Esophagus squamous epithelium (tissue), 5 donors: ENCODE measurements at regions not wholly inside any gene's neighbourhood (a gene's known extent, or its start where the extent isn't known, plus 50 kb on each side); places are given as distances from the start of the nearest gene placed in this dataset.
A peak's percentile ranks its signal among the peaks of the same experiment; 100 is the strongest.

Experiments used
- DNase-seq: peaks from one replicate; lab custom pipeline; 2025; lab: John Stamatoyannopoulos, UW
- H3K27ac ChIP-seq, 4 donors: fragments of 200-600 bp; sonication (generic); one replicate each; pipeline ENCODE4 v1.5.1; 2016 to 2019; ENCODE audit warnings: mild to moderate bottlenecking in 1 of 4
- H3K27me3 ChIP-seq, 4 donors: fragments of 200-600 bp; sonication (generic); 1 replicate in 3 of 4; 2 replicates in 1 of 4; pipeline versions ENCODE4 v1.5.1 to v1.6.0; 2017 to 2021; ENCODE audit warnings: antibody characterized with exemption in 1 of 4
- H3K36me3 ChIP-seq, 3 donors: fragments of 200-600 bp; sonication (generic); one replicate each; pipeline ENCODE4 v1.5.1; 2016 to 2019
- H3K4me1 ChIP-seq, 3 donors: fragments of 200-600 bp; sonication (generic); one replicate each; pipeline ENCODE4 v1.5.1; 2017 to 2019
- H3K4me3 ChIP-seq, 4 donors: fragments of 200-600 bp; sonication (generic); 1 replicate in 3 of 4; 2 replicates in 1 of 4; pipeline ENCODE4 v1.5.1; 2016 to 2019; ENCODE audit warnings: mild to moderate bottlenecking in 2 of 4, moderate library complexity in 1 of 4
- H3K9me3 ChIP-seq, 3 donors: fragments of 200-600 bp; sonication (generic); one replicate each; pipeline ENCODE4 v1.5.1; 2016 to 2019
- POLR2A ChIP-seq, 4 donors: fragments of 450-650 bp; IDR thresholded peaks; one replicate each; pipeline ENCODE4 v1.6.1; 2017; ENCODE audit warnings: antibody characterized with exemption in 4 of 4, mild to moderate bottlenecking in 4 of 4, moderate library complexity in 3 of 4
- WGBS, 2 donors: methylation state at CpG; one replicate each; pipeline ENCODE4 v1.1.5; 2018; 5-methylcytosine and 5-hydroxymethylcytosine counted together
- intact Hi-C: fragments of 100-400 bp; cut with DNase I; formaldehyde crosslinking; loops from one replicate; pipeline ENCODE4 v1.15.0; 2022
- TF ChIP-seq, protein P1 (sequence below), 6 experiments: fragments of 450-650 bp in 4 of 6; fragments of 200-600 bp in 2 of 6; sonication (generic) in 2 of 6; IDR thresholded peaks; one replicate each; pipeline ENCODE4 v1.5.1; 2016 to 2019; ENCODE audit warnings: antibody characterized with exemption in 6 of 6, mild to moderate bottlenecking in 4 of 6, moderate library complexity in 4 of 6
- donor health status: DM: yes; HTN: yes; CAD: no.

DNA sequence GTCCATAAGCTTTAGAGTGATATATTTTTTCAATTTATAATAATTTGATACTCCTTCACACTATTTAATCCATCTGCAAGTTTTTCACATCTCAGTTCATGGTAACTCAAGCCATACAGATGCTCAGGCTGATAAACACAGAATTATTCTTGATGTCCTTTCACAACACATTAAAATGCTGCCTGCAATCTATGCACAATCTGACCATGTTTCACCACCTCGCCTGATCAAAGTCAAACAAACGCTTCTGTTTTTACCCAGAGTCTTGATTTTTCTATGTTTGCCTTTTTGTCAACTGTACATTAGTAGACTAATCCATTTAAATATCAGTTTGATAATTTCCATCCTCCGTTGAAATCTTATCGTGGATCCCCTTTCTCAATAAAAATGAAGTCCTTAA lies 833.8 kb upstream of the KCND2 start:
- no peaks in the 10 kb centered on the region for H3K4me1 ChIP-seq
- H3K36me3 ChIP-seq = no peaks in the 10 kb centered on the region
- H3K27me3 ChIP-seq = no peaks in the 10 kb centered on the region
- no peak for DNase-seq
- no peak overlapping the region for H3K27ac ChIP-seq
- intact Hi-C loops = no loop called here
- WGBS, 2 donors = 66 to 80% methylated on average over 4 of the region's 4 CpGs
- no peaks in the 10 kb centered on the region for H3K9me3 ChIP-seq
- H3K4me3 ChIP-seq = no peak overlapping the region
- TF ChIP-seq, protein P1, sequence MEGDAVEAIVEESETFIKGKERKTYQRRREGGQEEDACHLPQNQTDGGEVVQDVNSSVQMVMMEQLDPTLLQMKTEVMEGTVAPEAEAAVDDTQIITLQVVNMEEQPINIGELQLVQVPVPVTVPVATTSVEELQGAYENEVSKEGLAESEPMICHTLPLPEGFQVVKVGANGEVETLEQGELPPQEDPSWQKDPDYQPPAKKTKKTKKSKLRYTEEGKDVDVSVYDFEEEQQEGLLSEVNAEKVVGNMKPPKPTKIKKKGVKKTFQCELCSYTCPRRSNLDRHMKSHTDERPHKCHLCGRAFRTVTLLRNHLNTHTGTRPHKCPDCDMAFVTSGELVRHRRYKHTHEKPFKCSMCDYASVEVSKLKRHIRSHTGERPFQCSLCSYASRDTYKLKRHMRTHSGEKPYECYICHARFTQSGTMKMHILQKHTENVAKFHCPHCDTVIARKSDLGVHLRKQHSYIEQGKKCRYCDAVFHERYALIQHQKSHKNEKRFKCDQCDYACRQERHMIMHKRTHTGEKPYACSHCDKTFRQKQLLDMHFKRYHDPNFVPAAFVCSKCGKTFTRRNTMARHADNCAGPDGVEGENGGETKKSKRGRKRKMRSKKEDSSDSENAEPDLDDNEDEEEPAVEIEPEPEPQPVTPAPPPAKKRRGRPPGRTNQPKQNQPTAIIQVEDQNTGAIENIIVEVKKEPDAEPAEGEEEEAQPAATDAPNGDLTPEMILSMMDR (IDR thresholded peaks at IDR 0.05) = no peak
- TF ChIP-seq POLR2A (IDR thresholded peaks at IDR 0.05) = no peak

DNA sequence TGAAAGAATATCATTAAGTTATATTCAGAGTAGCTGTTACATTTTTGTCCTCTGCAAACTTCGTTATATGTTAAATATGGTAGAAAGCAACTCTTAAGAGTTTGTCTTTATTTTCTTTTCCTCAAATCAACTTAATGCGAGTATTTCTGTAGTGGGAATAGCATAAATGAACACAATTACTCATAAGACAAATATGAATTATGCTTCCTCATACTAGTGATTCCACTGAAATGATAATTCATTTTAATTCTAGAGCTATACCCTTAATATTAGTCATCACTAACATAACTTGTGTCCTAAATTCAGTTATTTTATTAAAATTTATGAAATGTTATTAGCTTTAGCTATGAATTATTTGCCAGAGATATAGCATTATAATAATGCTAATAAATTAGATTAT lies 820.6 kb upstream of the KCND2 start:
- intact Hi-C loops = no loop called here
- 50 to 71% methylated on average over 2 of the region's 2 CpGs for WGBS, 2 donors
- Histone ChIP-seq H3K36me3 (no peaks in the 10 kb centered on the region), H3K4me1 (no peaks in the 10 kb centered on the region), H3K27me3 (no peaks in the 10 kb centered on the region), H3K4me3 (no peak overlapping the region), H3K9me3 (no peaks in the 10 kb centered on the region), H3K27ac (no peak overlapping the region)
- TF ChIP-seq, protein P1 (IDR thresholded peaks at IDR 0.05) = no peak
- no peak for TF ChIP-seq POLR2A (IDR thresholded peaks at IDR 0.05)
- DNase-seq = no peak

DNA sequence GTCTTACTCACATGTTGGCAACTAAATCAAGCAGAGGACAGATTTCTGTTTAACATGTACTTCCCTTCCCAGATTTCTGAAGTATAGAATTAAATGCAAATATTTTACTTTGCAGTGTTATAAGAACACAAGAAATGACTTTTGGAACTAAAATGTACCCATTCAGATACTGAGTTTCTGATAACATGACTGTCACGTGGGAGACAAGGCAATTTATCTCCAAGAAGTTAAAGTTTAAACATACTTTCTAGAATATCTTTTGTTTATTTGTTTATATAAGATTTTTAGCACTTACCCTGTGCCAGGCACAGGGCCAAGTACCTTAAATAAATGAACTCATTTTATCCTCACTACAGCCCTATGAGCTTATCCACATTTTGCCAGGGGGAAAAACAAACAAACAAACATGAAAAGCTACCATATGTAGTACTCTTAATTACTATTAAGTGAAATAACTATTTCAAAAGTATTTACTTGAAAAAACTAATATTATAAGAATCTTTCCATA lies 807.1 kb upstream of the KCND2 start:
- H3K36me3 ChIP-seq = no peaks in the 10 kb centered on the region
- no peak overlapping the region for H3K4me3 ChIP-seq
- H3K27me3 ChIP-seq = no peaks in the 10 kb centered on the region
- H3K27ac ChIP-seq = no peak overlapping the region
- DNase-seq = no peak
- intact Hi-C loops = no loop called here
- no peaks in the 10 kb centered on the region for H3K4me1 ChIP-seq
- 7 to 11% methylated on average over 1 of the region's 1 CpG for WGBS, 2 donors
- H3K9me3 ChIP-seq = no peaks in the 10 kb centered on the region
- TF ChIP-seq, protein P1 (IDR thresholded peaks at IDR 0.05) = no peak
- TF ChIP-seq POLR2A (IDR thresholded peaks at IDR 0.05) = no peak

DNA sequence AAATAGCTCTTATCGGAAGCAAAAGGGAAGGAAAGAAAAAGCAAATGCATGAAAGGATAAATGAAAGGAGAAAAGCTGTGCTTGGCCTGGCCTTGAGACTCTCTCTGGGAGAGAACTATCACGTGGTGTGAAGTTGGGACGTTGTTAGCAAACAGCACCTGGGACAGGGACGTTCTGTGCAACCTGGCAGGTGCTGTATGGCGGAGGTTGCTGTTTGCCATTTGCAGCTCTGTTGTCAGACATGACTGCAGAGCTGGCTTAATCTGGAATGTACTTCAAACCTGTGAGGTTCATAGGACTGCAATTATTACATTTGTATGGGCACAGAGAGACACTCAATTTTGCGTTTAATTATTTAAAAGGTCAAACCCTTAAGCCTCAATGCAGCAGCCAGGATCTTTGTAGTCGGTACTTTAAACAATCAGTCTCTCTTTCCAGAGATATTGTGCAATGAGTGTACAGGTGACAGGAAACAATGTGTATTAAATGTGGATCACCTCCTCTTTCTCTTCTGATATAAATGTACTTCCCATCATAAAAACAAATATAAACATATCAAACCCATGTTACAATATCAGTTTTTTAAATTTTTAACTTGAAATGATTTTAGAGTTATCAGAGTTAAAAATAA lies 800.5 kb upstream of the KCND2 start:
- Histone ChIP-seq H3K4me3 (no peak overlapping the region), H3K9me3 (no peaks in the 10 kb centered on the region), H3K4me1 (no peaks in the 10 kb centered on the region), H3K27me3 (no peaks in the 10 kb centered on the region), H3K27ac (no peak overlapping the region), H3K36me3 (no peaks in the 10 kb centered on the region)
- no peak for DNase-seq
- TF ChIP-seq, protein P1 (IDR thresholded peaks at IDR 0.05) = no peak
- TF ChIP-seq POLR2A (IDR thresholded peaks at IDR 0.05) = no peak
- intact Hi-C loops = no loop called here
- WGBS, 2 donors = 26 to 27% methylated on average over 7 of the region's 7 CpGs

DNA sequence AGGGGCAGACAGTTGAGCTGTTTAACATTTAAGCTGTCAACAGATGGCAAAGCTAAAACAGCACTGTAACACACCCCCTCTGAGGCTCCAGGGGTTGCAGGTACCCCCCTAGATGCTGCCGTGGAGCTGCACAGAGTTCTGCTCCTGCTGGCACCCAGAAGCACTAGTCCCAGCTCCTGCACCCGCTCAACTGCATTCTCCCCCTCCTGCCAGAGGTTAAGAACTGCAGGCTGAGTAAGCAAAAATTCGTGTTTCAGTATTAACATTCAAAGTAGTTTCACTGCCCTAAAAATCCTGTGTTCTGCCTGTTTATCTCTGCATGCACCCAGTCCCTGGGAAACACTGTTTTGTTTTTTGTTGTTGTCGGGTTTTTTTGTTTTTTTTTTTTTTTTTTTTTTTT lies 790.8 kb upstream of the KCND2 start:
- no peaks in the 10 kb centered on the region for H3K27me3 ChIP-seq
- WGBS, 2 donors = 12 to 22% methylated on average over 3 to 4 of the region's 4 CpGs
- H3K9me3 ChIP-seq = no peaks in the 10 kb centered on the region
- no peaks in the 10 kb centered on the region for H3K36me3 ChIP-seq
- TF ChIP-seq POLR2A (IDR thresholded peaks at IDR 0.05) = no peak
- TF ChIP-seq, protein P1 (IDR thresholded peaks at IDR 0.05) = peak in 2 of 6 experiments; percentile 6 to 13
- H3K4me1 ChIP-seq = no peaks in the 10 kb centered on the region
- no peak for DNase-seq
- no peak overlapping the region for H3K27ac ChIP-seq
- intact Hi-C loops = no loop called here
- H3K4me3 ChIP-seq = no peak overlapping the region
